Amniotic epithelial cell (primary cell): ENCODE measurements at regions not wholly inside any gene's neighbourhood (a gene's known extent, or its start where the extent isn't known, plus 50 kb on each side); places are given as distances from the start of the nearest gene placed in this dataset.
A peak's percentile ranks its signal among the peaks of the same experiment; 100 is the strongest.

Source experiments
- DNase-seq: peaks from one replicate; pipeline ENCODE4 v3.0.0-alpha.2; 2010; ENCODE audit warnings: low read depth

- no peak for DNase-seq
Measured at GRCh38 chr7:46493196-46493595, 572.1 kb upstream of the IGFBP3 start.

- no peak for DNase-seq
Measured at GRCh38 chr7:46492466-46492865, 571.4 kb upstream of the IGFBP3 start.

- no peak for DNase-seq
Measured at GRCh38 chr7:46490406-46490805, 569.3 kb upstream of the IGFBP3 start.

GRCh38 chr7:46489106-46489505, 568.0 kb upstream of the IGFBP3 start:
- DNase-seq = no peak

GRCh38 chr7:46488607-46489006, 567.5 kb upstream of the IGFBP3 start:
- DNase-seq = no peak

GRCh38 chr7:46486256-46487206, 565.5 kb upstream of the IGFBP3 start:
- DNase-seq = peak; percentile 90

- DNase-seq = peak; percentile 98
Measured at GRCh38 chr7:46485481-46486065, 564.5 kb upstream of the IGFBP3 start.

GRCh38 chr7:46484906-46485305, 563.8 kb upstream of the IGFBP3 start:
- no peak for DNase-seq

- DNase-seq = no peak
Measured at GRCh38 chr7:46480619-46481018, 559.5 kb upstream of the IGFBP3 start.

- DNase-seq = no peak
Measured at GRCh38 chr7:46479680-46480079, 558.6 kb upstream of the IGFBP3 start.

GRCh38 chr7:46478046-46478445, 557.0 kb upstream of the IGFBP3 start:
- DNase-seq = peak; percentile 68

GRCh38 chr7:46468753-46469356, 547.8 kb upstream of the IGFBP3 start:
- DNase-seq = peak; percentile 67

GRCh38 chr7:46463170-46463569, 542.1 kb upstream of the IGFBP3 start:
- DNase-seq = no peak

GRCh38 chr7:46461334-46461777, 540.3 kb upstream of the IGFBP3 start:
- peak; percentile 94 for DNase-seq

GRCh38 chr7:46459942-46460341, 538.9 kb upstream of the IGFBP3 start:
- peak; percentile 35 for DNase-seq

- DNase-seq = no peak
Measured at GRCh38 chr7:46454816-46455215, 533.7 kb upstream of the IGFBP3 start.

- DNase-seq = no peak
Measured at GRCh38 chr7:46452561-46453135, 531.6 kb upstream of the IGFBP3 start.

- DNase-seq = no peak
Measured at GRCh38 chr7:46451846-46452245, 530.8 kb upstream of the IGFBP3 start.

- DNase-seq = no peak
Measured at GRCh38 chr7:46450886-46451285, 529.8 kb upstream of the IGFBP3 start.

- no peak for DNase-seq
Measured at GRCh38 chr7:46450425-46450824, 529.4 kb upstream of the IGFBP3 start.

- peak; percentile 40 for DNase-seq
Measured at GRCh38 chr7:46449743-46450142, 528.7 kb upstream of the IGFBP3 start.

GRCh38 chr7:46448478-46448877, 527.4 kb upstream of the IGFBP3 start:
- no peak for DNase-seq

- DNase-seq = no peak
Measured at GRCh38 chr7:46446151-46446550, 525.1 kb upstream of the IGFBP3 start.
